Upper lobe of right lung (tissue), 1 donor: ENCODE measurements at regions not wholly inside any gene's neighbourhood (a gene's known extent, or its start where the extent isn't known, plus 50 kb on each side); places are given as distances from the start of the nearest gene placed in this dataset.

Experiments used
- ATAC-seq: fragments of 200-7000 bp; cut with Tn5 transposase; one replicate; pipeline ENCODE4 v1.9.1; 2020; ENCODE audit warnings: mild to moderate bottlenecking, moderate library complexity
- DNase-seq: peaks from one replicate; pipeline ENCODE4 v3.0.0-alpha.2; 2020
- H3K27ac ChIP-seq: fragments of 200-600 bp; one replicate; pipeline ENCODE4 v1.8.0; 2022
- H3K27me3 ChIP-seq: fragments of 200-600 bp; one replicate; pipeline ENCODE4 v1.8.0; 2022; ENCODE audit warnings: mild to moderate bottlenecking
- H3K36me3 ChIP-seq: fragments of 200-600 bp; one replicate; pipeline ENCODE4 v1.8.0; 2022
- H3K4me1 ChIP-seq: fragments of 200-600 bp; one replicate; pipeline ENCODE4 v1.8.0; 2022
- H3K4me3 ChIP-seq: fragments of 200-600 bp; one replicate; pipeline ENCODE4 v1.8.0; 2022; ENCODE audit warnings: mild to moderate bottlenecking
- H3K9me3 ChIP-seq: fragments of 200-600 bp; one replicate; pipeline ENCODE4 v1.8.0; 2022
- intact Hi-C: fragments of 100-400 bp; cut with DNase I; formaldehyde crosslinking; loops from one replicate; pipeline ENCODE4 v1.11.0; 2022
- TF ChIP-seq, protein P1 (sequence below): fragments of 200-600 bp; IDR thresholded peaks from one replicate; pipeline ENCODE4 v1.8.0; 2022; ENCODE audit warnings: antibody characterized with exemption
- donor health status: DM: no; HTN: yes; CAD: no; lungs with severe emphysema.

GRCh38 chr5:153050496-153051179, 439.8 kb upstream of the GRIA1 start:
- TF ChIP-seq, protein P1, sequence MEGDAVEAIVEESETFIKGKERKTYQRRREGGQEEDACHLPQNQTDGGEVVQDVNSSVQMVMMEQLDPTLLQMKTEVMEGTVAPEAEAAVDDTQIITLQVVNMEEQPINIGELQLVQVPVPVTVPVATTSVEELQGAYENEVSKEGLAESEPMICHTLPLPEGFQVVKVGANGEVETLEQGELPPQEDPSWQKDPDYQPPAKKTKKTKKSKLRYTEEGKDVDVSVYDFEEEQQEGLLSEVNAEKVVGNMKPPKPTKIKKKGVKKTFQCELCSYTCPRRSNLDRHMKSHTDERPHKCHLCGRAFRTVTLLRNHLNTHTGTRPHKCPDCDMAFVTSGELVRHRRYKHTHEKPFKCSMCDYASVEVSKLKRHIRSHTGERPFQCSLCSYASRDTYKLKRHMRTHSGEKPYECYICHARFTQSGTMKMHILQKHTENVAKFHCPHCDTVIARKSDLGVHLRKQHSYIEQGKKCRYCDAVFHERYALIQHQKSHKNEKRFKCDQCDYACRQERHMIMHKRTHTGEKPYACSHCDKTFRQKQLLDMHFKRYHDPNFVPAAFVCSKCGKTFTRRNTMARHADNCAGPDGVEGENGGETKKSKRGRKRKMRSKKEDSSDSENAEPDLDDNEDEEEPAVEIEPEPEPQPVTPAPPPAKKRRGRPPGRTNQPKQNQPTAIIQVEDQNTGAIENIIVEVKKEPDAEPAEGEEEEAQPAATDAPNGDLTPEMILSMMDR = no peak
- no peaks in the 10 kb centered on the region for H3K9me3 ChIP-seq
- ATAC-seq (no peak), DNase-seq (no peak)
- H3K27me3 ChIP-seq = no peaks in the 10 kb centered on the region
- H3K27ac ChIP-seq = no peak overlapping the region
- H3K36me3 ChIP-seq = no peaks in the 10 kb centered on the region
- intact Hi-C loops = no loop called here
- H3K4me1 ChIP-seq = no peaks in the 10 kb centered on the region
- no peak overlapping the region for H3K4me3 ChIP-seq

- no peak overlapping the region for H3K27ac ChIP-seq
- H3K9me3 ChIP-seq = no peaks in the 10 kb centered on the region
- no peak for ATAC-seq
- H3K27me3 ChIP-seq = no peaks in the 10 kb centered on the region
- intact Hi-C loops = no loop called here
- H3K36me3 ChIP-seq = no peaks in the 10 kb centered on the region
- TF ChIP-seq, protein P1 = no peak
- no peaks in the 10 kb centered on the region for H3K4me1 ChIP-seq
- no peak overlapping the region for H3K4me3 ChIP-seq
- DNase-seq = no peak
These were observed 424.2 kb upstream of the GRIA1 start for GRCh38 chr5:153066281-153066680.

DNA sequence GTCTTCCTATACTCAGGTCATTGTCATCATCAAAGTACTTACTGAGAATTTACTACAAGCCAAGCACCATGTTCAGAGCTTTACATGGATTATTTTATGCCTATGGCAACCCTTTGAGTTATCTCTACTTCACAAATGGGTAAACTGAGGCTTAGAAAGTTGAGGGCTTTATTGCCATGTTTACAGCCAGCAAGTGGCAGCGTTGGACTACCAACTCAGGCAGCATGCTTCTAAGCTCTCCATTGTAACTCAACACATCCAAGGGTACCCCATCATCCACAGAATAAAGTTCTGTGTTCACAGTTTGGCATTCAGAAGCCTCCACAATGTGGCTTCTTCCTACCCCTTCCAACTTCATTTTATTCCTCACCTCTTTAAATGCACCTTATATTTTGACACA, 422.6 kb upstream of the GRIA1 start:
- Histone ChIP-seq H3K9me3 (no peaks in the 10 kb centered on the region), H3K4me1 (no peaks in the 10 kb centered on the region), H3K4me3 (no peak overlapping the region), H3K36me3 (no peaks in the 10 kb centered on the region), H3K27me3 (no peaks in the 10 kb centered on the region), H3K27ac (no peak overlapping the region)
- DNase-seq (no peak), ATAC-seq (no peak)
- intact Hi-C loops = no loop called here
- TF ChIP-seq, protein P1 = no peak

- Histone ChIP-seq H3K9me3 (no peaks in the 10 kb centered on the region), H3K27me3 (no peaks in the 10 kb centered on the region), H3K4me3 (no peak overlapping the region), H3K4me1 (no peaks in the 10 kb centered on the region), H3K36me3 (no peaks in the 10 kb centered on the region), H3K27ac (no peak overlapping the region)
- TF ChIP-seq, protein P1 = no peak
- intact Hi-C loops = no loop called here
- DNase-seq = no peak
- no peak for ATAC-seq
These were observed 411.1 kb upstream of the GRIA1 start for GRCh38 chr5:153079396-153079795.

- H3K36me3 ChIP-seq = no peaks in the 10 kb centered on the region
- intact Hi-C loops = no loop called here
- no peak for DNase-seq
- H3K4me1 ChIP-seq = no peaks in the 10 kb centered on the region
- no peak overlapping the region for H3K4me3 ChIP-seq
- no peaks in the 10 kb centered on the region for H3K27me3 ChIP-seq
- no peak overlapping the region for H3K27ac ChIP-seq
- no peak for ATAC-seq
- H3K9me3 ChIP-seq = no peaks in the 10 kb centered on the region
- TF ChIP-seq, protein P1 = no peak
These were observed 409.5 kb upstream of the GRIA1 start for GRCh38 chr5:153080940-153081339.

DNA sequence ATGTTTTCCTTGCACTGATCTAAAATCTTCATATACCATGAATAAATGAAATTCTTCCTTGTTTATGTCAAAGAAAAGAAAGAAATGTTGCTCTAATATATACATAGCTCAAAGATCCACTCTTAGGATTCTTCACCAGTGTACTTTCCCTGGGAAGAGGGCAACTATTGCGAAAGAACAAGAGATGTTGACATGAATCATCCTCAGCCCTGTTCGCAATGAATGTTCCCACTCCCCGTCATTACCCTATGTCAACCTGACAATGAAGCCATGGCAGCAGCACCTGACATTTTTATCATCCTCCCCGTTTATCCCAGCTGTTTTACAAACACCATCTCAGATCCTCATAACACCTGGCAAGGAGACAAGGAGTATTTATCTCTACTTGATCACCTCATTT, 409.1 kb upstream of the GRIA1 start:
- Histone ChIP-seq H3K4me3 (no peak overlapping the region), H3K4me1 (no peaks in the 10 kb centered on the region), H3K36me3 (no peaks in the 10 kb centered on the region), H3K27ac (no peak overlapping the region), H3K27me3 (no peaks in the 10 kb centered on the region), H3K9me3 (no peaks in the 10 kb centered on the region)
- no peak for DNase-seq
- intact Hi-C loops = no loop called here
- ATAC-seq = no peak
- TF ChIP-seq, protein P1 = no peak
